ENCODE measurements at regions not wholly inside any gene's neighbourhood (a gene's known extent, or its start where the extent isn't known, plus 50 kb on each side); places are given as distances from the start of the nearest gene placed in this dataset.

- no peak for TF ChIP-seq CTCF (IDR thresholded peaks at IDR 0.05)
- TF ChIP-seq EZH2phosphoT487 (IDR thresholded peaks at IDR 0.05), result no peak
- TF ChIP-seq EZH2 (IDR thresholded peaks at IDR 0.05), result no peak
- H3K9me3 ChIP-seq (ENCODE audit: low read depth), result no peaks in the 10 kb centered on the region
- H3F3A ChIP-seq (ENCODE audit: low read depth), result no peaks in the 10 kb centered on the region
- Mint-ChIP-seq H3K27me3 (ENCODE audit: insufficient read depth, low read depth) (peaks cover 4% of the 10 kb centered on the region), H3K4me1 (no peaks in the 10 kb centered on the region), H3K27ac (no peak overlapping the region), H3K4me3 (no peak overlapping the region), H3K9me3 (no peaks in the 10 kb centered on the region), H3K36me3 (no peaks in the 10 kb centered on the region)
- no peak overlapping the region for H3K4me2 ChIP-seq
- DNase-seq (ENCODE audit: low spot score), result no peak
- H3K27me3 ChIP-seq, result no peaks in the 10 kb centered on the region
- H3K4me3 ChIP-seq, result no peak overlapping the region
- H3K4me1 ChIP-seq, result no peaks in the 10 kb centered on the region
- no peaks in the 10 kb centered on the region for H3K36me3 ChIP-seq
- H2AFZ ChIP-seq (replicated peaks), result no peak overlapping the region
- H3K27ac ChIP-seq, result no peak overlapping the region
- no peaks in the 10 kb centered on the region for H3K79me2 ChIP-seq (ENCODE audit: low read depth)
- no peak overlapping the region for H3K9ac ChIP-seq
- no peaks in the 10 kb centered on the region for H4K20me1 ChIP-seq (ENCODE audit: low read depth)
Observed at GRCh38 chr4:82125787-82126297, 247.9 kb downstream of the HNRNPD start.

- Histone ChIP-seq H3K27ac (no peak overlapping the region), H3F3A (ENCODE audit: low read depth) (no peaks in the 10 kb centered on the region), H3K9me3 (ENCODE audit: low read depth) (no peaks in the 10 kb centered on the region), H3K79me2 (ENCODE audit: low read depth) (no peaks in the 10 kb centered on the region), H3K4me1 (no peaks in the 10 kb centered on the region), H3K4me2 (no peak overlapping the region), H3K4me3 (no peak overlapping the region), H2AFZ (replicated peaks) (no peak overlapping the region), H4K20me1 (ENCODE audit: low read depth) (no peaks in the 10 kb centered on the region), H3K9ac (no peak overlapping the region), H3K36me3 (no peaks in the 10 kb centered on the region), H3K27me3 (no peaks in the 10 kb centered on the region)
- Mint-ChIP-seq H3K27ac (no peak overlapping the region), H3K27me3 (ENCODE audit: insufficient read depth, low read depth) (peaks cover 4% of the 10 kb centered on the region), H3K4me3 (no peak overlapping the region), H3K36me3 (no peaks in the 10 kb centered on the region), H3K4me1 (no peaks in the 10 kb centered on the region), H3K9me3 (no peaks in the 10 kb centered on the region)
- no peak for DNase-seq (ENCODE audit: low spot score)
- no peak for TF ChIP-seq CTCF (IDR thresholded peaks at IDR 0.05)
- TF ChIP-seq EZH2phosphoT487 (IDR thresholded peaks at IDR 0.05), result no peak
Observed at GRCh38 chr4:82124932-82125786, 248.6 kb downstream of the HNRNPD start.

- Mint-ChIP-seq H3K36me3 (no peaks in the 10 kb centered on the region), H3K27ac (no peak overlapping the region)
- no peak for DNase-seq (ENCODE audit: low spot score)
Observed at GRCh38 chr4:82124365-82124764, 249.4 kb downstream of the HNRNPD start.

More at GRCh38 chr4:82124365-82124764, 249.4 kb downstream of the HNRNPD start:
- Mint-ChIP-seq H3K4me1 (no peaks in the 10 kb centered on the region), H3K9me3 (no peaks in the 10 kb centered on the region), H3K4me3 (no peak overlapping the region), H3K27me3 (ENCODE audit: insufficient read depth, low read depth) (peaks cover 2% of the 10 kb centered on the region)
- H3K27me3 ChIP-seq, result no peaks in the 10 kb centered on the region
- H3K9ac ChIP-seq, result no peak overlapping the region
- no peak overlapping the region for H3K4me3 ChIP-seq
- H4K20me1 ChIP-seq (ENCODE audit: low read depth), result no peaks in the 10 kb centered on the region
- no peaks in the 10 kb centered on the region for H3K36me3 ChIP-seq
- H3K9me3 ChIP-seq (ENCODE audit: low read depth), result no peaks in the 10 kb centered on the region
- TF ChIP-seq CTCF (IDR thresholded peaks at IDR 0.05) (no peak), EZH2 (IDR thresholded peaks at IDR 0.05) (no peak), EZH2phosphoT487 (IDR thresholded peaks at IDR 0.05) (no peak)
- no peaks in the 10 kb centered on the region for H3F3A ChIP-seq (ENCODE audit: low read depth)
- H3K79me2 ChIP-seq (ENCODE audit: low read depth), result no peaks in the 10 kb centered on the region
- H2AFZ ChIP-seq (replicated peaks), result no peak overlapping the region
- no peaks in the 10 kb centered on the region for H3K4me1 ChIP-seq
- H3K27ac ChIP-seq, result no peak overlapping the region
- H3K4me2 ChIP-seq, result no peak overlapping the region

Data from neural progenitor cell (in vitro differentiated cells).